Endometrium (tissue), 2 donors: ENCODE measurements at regions not wholly inside any gene's neighbourhood (a gene's known extent, or its start where the extent isn't known, plus 50 kb on each side); places are given as distances from the start of the nearest gene placed in this dataset.
"Not testable (repeated sequence)": the region's sequence is repeated elsewhere in the genome, so short reads cannot be mapped to it uniquely, and the experiment has no call there.

Experiments
- FAIRE-seq: peaks from 2 replicates; lab custom pipeline; 2012; peaks lifted over from hg19 to GRCh38; lab: Jason Lieb, UNC
- donor health status: control.
- donor health status: control.

DNA sequence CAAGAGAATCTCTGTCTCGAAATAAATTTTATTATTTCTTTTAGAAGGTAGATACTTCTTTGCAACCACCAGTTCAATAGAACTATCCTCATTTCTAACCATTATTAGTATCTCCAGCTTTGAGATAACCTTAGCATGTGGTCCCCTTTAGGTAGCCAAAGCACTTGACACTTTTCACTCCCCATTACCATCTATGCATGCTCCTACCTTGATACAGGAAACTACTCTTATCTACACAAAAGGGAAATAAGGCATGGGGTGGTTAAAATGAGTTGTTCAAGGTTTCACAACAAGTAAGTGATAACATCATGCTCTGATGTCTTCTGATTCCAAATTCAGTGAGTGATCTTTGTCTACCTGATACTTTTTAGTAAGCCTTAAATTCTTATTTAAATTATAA lies 308.2 kb upstream of the CHORDC1 start:
- no peak for FAIRE-seq

DNA sequence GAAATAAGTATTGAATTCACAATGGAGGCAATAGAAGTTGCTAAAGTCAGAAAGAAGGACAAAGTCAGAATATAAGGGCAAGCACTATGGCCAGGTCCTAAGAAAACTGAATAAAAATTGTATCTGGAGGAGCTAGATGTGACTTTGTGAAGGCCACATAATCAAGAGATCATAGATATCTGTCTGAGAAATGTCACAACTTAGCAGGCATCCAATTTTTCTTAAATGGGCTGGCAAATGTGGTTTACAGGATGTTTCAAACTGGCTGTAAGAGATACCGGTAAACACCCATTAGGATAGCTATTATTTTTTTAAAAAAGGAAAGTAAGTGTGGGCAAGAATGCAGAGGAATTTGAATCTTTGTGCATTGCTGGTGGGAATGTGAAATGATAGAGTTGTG lies 303.1 kb upstream of the CHORDC1 start:
- no peak for FAIRE-seq

DNA sequence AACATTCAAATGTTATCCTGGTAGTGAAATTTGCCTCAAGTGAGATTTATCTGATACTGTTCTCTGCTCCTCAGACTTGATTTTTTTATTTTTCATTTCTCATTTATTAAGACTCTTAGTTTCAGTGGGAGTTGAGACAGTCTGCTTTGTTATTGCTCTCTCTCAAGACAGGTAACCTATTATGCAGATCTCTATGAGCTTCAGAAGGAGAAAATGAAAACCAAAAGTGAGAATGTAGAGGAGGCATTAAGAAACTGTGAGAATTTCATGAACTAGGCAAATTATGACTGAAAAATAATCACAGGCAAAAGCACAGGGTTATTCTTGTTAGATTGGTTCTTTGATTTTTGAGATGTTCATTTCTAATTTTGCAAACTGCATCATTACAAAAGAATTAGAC lies 290.0 kb upstream of the CHORDC1 start:
- FAIRE-seq: no peak

DNA sequence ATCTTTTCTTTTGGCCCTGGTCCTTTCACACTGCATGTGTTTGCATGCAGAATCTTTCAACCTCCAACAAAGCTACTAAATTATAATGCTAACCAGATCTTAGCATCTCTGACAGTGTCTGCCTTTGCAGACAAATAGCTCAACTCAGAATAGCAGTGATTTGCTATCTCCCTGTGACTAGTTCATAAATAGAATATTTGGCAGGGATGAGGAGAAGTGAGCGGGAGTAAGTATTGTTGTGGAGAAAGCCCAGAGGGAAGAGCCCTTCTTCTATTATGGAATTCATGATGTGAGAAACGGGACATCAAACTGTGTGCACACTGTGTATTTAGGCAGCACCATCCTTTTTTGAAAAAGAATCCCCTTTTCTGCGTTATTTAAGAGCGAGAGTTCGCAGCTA lies 288.0 kb upstream of the CHORDC1 start:
- FAIRE-seq: no peak

DNA sequence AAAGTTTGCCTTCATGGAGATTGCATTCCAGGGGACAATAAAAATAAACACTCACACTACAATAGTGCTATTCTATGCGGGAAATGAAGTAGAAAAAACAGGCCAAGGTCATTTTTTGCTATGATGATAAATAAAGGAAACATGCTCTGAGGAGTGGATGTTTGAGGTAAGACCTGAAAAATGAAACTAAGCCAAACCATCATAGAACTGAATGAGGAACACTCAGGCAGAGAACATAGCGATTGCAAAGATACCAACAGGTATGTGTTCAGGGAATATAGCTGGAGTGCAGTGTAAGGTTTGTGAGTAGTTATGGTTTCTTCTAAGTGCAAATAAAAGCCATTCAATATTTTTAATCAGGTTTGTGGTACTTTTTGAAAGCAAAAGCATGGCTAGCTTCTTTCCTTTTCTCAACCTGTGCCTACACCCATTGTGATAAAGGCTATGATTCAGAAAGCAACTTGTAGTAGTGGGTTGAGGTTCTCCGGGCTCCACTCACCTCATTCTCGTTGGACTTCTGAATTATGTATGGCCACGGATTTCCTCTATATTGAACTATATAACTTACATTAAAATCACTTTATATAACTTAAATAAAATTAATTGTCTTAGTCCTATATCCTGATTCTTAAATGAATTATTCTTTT lies 278.2 kb upstream of the CHORDC1 start:
- FAIRE-seq: no peak

DNA sequence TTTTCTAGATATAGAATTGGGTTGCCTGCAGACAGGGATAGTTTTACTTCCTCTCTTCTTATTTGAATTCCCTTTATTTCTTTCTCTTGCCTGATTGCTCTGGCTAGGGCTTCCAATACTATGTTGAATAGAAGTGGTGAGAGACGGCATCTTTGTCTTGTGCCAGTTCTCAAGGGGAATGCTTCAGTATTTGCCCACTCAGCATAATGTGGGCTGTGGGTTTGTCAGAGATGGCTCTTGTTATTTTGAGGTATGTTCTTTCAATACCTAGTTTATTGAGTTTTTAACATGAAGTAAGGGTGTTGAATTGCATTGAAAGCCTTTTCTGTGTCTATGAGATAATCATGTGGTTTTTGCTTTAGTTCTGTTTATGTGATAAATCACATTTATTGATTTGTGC lies 273.9 kb upstream of the CHORDC1 start:
- FAIRE-seq: no peak

DNA sequence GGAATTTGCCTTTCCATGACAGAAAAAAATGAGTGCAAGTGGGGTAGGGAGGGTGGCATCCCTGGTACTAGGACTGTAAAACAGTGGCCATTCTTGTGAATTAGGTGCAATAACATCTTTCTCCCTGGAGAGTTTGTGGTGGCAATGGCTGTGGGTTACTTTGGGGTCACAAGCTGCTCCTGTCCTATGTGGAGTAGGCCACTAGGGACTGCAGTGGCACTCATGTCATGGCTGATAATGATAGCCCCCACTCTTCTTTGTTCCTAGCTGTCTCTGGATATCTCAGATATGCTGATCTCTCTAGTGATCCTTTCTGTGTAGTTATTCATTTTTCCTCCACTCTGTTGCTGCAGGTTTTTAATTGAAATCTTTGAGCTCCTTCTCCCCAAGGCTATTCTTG lies 270.5 kb upstream of the CHORDC1 start:
- FAIRE-seq: no peak

DNA sequence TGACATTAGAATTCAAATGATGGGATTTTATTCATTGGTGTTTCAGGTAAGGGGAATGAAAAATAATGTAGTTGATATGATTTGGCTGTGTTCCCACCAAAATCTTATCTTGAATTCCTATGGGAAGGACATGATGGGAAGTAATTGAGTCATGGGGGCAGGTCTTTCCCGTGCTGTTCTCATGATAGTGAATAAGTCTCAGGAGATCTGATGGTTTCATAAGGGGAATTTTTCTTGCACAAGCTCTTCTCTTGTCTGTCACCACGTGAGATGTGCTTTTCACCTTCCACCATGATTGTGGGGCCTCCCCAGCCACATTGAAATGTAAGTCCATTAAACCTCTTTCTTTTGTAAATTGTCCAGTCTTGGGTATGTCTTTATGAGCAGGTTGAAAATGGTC lies 268.6 kb upstream of the CHORDC1 start:
- no peak for FAIRE-seq

DNA sequence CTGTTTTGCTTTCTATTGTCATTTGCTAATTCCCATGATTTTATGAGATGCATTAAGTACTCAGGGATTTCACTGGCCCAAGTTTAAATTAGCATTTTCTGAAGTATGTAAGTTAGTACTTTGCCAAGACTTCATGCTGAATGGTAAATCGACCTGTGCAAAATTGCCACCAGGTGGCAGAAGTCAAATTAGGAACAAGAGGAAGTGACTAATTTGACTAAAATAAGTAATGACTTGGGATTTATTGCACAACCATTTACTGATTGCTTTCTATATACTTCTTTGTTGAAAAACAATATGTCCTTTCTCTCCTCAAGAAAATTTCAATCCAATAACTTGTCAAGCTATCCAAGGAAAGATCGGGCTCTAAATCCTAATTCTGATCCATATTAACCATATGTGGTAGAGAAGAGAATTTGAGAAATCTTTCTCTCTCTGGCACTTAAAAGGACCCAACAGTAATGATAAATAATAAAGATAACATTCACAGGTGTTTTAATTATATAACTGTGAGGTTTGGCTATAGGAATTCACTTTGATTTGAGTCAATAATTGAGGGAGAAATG lies 253.7 kb upstream of the CHORDC1 start:
- no peak for FAIRE-seq

DNA sequence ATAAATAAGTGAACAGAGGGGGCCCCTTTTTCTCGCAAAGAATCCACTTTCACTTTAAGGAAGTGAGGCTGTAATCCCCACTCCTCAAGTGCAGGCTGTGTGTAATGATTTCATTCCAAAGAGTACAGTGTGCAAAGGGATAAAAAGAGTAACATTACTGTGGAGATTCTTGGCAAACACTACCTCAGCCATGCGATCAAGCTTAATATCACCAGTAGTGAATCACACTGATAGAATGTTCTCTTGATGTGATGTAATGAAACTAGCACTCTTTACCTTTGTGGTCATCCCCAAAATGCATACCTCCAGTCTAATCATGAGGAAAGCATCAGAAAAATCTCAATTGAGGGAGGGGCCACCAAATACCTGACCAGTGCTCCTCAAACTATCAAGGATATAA lies 246.1 kb upstream of the CHORDC1 start:
- no peak for FAIRE-seq

DNA sequence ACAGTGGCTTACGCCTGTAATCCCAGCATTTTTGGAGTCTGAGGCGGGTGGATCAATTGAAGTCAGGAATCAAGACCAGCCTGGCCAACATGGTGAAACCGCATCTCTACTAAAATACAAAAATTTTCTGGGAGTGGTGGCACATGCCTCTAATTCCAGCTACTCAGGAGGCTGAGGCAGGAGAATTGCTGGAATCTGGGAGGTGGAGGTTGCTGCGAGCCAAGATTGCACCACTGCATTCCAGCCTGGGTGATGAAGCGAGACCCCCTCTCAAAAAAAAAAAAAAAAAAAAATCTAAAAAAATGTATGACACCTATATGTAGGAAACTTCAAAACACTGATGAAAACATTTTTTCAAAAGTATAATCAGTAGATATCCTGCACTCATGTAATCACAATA lies 242.7 kb upstream of the CHORDC1 start:
- no peak for FAIRE-seq

DNA sequence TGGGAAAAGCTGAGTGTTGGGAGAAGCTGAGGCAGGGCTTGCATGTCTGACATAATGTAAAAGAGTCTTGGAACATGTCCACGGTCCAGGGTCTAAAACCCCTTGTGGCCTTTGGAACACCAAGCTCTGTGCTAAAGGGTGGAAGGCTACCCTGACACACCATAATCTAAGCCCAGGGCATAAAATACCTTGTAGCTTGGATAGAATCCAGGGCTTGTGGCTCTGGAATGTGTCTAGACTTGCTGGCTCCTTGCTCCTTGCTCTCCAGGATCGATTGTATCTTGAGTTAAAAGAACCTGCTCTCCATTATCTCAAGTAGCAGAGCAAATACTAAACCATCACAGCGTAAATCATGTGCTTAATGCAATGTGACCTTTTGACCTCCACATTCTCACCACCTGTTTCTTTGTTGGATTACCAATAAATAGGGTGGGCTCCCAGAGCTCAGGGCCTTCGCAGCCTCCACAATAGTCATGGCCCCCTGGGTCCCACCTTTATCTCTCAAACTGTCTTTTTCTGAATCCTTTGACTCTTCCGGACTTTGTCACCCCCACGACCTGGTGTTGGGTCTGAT lies 232.6 kb upstream of the CHORDC1 start:
- FAIRE-seq: not testable (repeated sequence)

DNA sequence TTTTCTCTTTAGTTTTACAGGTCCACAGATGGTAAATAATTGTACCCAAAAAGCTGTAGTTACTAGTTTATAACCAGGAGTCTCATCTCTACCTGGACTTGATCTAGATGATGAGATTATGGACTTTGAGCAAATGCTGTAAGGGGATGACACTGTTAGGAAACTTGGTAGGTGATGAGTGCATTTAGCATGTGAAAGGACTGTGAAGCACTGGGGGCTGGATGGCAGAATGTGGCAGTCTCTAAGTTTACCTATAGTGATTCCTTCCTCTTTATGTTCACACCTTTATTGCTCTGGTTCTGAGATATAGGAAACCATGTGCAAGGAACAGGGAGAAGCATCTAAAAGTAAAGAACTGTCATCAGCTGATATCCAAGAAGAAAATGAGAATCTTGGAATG lies 230.7 kb upstream of the CHORDC1 start:
- no peak for FAIRE-seq

DNA sequence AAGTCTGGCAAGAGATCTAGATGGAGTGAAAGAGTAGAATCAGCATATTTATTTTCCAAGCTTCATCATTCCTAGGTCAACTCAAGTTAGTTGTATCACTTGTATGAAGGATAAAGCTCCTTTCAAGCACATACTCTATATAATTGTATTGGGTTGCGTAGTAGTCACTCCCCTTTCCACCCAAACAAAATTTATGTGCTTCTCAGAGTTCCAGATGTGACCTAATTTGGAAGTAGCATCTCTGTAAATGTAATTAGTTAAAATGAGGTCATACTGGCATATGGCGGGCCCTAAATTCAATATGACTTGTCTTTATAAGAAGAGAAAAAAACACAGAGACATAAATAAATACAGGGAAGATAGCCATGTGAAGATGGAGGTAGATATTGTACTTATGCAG lies 226.8 kb upstream of the CHORDC1 start:
- FAIRE-seq: no peak

DNA sequence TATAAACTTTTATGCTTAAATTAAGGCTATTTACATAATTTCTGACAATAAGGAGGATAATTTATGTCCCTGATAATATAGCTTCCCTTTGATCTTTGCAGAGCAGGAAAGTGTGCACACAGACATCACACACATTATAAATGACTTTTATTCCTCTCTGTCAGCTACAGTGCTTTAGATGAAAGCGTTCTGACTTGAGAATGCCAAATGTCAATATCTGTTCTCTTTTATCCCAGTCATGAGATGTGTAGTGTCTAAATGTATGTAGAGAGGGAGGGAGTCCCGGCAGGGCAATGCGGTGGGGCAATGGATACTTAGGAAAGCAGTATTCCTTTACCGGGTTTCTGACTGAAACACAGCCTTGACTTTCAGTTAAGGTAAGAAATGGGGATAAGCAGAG lies 225.4 kb upstream of the CHORDC1 start:
- no peak for FAIRE-seq

DNA sequence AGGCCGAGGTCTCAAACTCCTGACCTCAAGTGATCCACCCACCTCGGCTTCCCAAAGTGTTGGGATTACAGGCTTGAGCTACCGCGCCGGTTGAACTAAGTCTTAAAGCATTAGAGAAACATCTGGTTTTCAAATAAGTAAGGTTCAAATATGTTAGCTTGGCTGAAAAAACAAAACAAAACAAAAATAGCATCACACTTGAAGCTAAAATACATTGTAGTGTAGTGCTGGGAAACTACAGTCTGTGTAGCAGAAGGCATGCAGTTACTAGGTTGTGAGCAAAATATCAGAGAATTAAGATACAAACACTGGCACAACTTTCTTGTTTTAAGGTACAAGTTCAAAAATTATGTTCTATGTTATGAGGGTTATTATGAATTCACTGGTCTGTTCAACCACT lies 224.8 kb upstream of the CHORDC1 start:
- no peak for FAIRE-seq

DNA sequence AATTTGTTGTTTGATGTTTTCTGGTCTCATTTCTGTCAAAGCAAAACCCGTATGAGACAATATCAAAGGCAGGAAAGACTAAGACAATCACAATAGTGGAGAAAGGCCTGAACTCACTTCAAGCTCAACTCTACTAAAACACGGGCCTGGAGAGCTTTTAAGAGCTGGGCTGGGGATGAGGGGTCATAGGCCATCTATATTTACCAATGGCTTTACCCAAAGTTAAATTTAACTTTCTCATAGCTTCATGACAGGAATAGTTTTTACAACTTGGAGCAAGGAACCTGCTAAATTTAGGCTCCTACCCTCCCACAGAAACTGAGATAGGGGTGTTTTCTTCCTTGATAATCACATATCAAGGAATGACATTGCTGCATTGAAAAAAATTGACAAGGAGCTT lies 223.4 kb upstream of the CHORDC1 start:
- FAIRE-seq: no peak

DNA sequence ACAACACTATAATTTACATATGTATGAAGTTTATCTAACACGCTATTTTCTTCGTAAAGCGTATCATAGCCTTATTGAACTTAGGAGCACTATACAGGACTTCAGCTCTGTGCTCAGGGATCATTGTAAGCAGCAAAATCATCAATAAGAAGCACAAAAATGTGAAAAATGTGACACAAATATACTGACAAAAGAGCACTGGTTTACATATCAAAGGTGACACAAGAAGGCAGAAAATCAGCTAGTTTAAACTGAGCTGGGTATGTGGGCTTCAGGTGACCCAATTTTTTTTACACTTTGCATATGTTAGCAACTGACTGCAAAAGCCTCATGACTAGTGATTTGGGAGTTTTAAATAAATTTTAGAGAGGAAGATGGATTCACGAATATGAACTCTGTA lies 215.2 kb upstream of the CHORDC1 start:
- FAIRE-seq: no peak

DNA sequence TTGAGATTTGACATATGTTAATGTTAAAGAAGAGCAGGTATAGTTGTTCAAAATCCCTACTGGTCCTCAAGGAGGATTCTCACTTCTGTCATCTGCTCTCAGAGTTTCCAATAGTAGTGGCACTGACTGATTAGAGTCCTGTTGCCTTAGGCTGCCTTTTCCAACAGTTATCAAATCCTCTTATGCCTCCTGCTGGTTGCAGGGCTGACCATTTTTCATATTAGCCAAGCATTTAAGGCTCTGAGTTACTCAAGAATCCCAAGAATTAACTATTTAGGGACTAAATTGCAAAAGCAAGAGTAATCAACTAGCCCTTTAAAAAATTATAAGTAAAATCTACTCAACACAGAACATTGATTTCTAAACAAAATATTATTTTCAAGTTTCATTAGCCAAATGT lies 212.0 kb upstream of the CHORDC1 start:
- FAIRE-seq: no peak

DNA sequence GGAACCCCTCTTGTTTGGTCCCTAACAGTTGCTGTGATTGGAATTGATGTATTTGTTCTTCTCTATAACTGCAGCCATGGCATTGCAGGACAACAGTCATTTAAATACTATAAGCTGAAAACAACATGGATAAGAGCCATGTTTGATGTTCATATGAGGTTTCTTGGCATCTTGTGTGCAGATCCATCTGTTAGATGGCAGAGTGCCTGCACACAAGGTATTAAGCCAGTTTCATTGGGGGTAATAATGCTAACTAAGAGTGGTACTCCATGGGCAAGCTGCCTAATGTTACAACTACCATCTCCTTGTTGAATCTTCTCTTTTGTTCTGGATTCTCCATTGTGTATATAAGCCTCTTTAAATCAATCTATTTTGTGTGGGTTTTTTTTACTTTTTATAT lies 206.0 kb upstream of the CHORDC1 start:
- FAIRE-seq: no peak

DNA sequence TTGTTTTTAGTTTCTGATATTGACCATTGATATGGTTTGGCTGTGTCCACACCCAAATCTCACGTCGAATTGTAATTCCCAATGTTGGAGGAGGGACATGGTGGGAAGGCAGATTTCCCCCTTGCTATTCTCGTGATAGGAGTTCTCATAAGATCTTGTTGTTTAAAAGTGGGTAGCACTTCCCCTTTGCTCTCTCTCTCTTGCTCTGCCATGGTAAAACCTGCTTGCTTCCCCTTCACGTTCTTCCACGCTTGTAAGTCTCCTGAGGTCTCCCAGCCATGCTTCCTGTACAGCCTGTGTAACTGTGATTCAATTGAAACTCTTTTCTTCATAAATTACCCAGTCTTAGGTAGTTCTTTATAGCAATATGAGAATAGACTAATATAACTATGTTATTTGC lies 203.6 kb upstream of the CHORDC1 start:
- no peak for FAIRE-seq

DNA sequence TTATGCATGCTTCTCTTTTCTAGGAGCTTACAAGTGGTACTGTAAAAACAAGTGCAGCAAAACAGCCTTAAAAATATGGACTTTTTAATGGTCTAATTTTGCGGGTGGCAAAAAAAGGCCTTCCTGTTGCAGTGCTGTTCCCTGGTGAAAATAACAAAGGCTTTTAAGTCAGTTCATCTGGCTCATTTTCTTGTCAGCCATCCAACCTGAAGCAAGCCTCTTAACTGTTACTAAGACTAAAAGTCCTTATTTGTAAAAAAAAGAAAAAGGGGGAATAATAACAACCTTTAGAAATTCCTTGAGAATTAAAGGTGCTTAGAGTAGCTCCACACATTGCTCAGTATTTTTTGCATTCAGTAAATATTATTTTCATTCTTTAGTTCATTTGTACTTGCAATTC lies 200.5 kb upstream of the CHORDC1 start:
- no peak for FAIRE-seq

DNA sequence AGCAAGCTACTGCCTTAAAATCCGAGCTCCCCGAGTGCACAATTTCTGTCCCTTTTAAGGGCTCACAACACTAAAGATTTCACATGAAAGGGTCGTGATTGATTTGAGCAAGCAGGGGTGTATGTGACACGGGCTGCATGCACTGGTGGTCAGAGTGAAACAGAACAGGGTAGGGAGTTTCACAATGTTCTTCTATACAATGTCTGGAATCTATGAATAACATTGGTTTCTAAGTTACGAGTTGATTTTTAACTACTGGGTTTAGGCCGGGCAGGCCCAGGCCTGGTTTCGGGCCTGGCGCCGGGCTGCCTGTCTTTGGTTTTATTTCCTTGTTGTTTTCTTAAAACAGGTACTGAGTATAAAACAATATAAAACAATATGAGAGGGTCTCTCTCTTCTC lies 199.9 kb upstream of the CHORDC1 start:
- FAIRE-seq: not testable (repeated sequence)

DNA sequence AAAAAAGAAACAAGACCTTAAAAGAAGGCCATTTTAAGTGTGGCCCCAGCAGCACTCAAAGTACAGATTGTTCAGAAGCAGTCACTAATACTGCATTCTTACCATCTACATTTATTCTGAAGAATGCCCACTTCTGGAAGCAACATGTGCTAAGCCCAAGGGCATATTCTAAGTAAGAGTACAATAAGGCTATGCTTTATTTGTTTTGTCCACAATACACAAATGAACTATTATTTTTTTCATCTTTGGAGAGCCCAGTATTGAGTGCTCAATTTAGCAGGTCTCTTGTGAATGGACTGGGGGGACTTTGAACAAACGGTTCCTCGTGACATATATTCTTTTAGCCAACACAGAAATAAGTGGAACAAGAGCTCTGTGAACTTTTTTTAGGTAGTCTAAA lies 191.4 kb upstream of the CHORDC1 start:
- no peak for FAIRE-seq
